ENCODE measurements at regions not wholly inside any gene's neighbourhood (a gene's known extent, or its start where the extent isn't known, plus 50 kb on each side); places are given as distances from the start of the nearest gene placed in this dataset.
"Not testable (repeated sequence)": the region's sequence is repeated elsewhere in the genome, so short reads cannot be mapped to it uniquely, and the experiment has no call there.

DNA sequence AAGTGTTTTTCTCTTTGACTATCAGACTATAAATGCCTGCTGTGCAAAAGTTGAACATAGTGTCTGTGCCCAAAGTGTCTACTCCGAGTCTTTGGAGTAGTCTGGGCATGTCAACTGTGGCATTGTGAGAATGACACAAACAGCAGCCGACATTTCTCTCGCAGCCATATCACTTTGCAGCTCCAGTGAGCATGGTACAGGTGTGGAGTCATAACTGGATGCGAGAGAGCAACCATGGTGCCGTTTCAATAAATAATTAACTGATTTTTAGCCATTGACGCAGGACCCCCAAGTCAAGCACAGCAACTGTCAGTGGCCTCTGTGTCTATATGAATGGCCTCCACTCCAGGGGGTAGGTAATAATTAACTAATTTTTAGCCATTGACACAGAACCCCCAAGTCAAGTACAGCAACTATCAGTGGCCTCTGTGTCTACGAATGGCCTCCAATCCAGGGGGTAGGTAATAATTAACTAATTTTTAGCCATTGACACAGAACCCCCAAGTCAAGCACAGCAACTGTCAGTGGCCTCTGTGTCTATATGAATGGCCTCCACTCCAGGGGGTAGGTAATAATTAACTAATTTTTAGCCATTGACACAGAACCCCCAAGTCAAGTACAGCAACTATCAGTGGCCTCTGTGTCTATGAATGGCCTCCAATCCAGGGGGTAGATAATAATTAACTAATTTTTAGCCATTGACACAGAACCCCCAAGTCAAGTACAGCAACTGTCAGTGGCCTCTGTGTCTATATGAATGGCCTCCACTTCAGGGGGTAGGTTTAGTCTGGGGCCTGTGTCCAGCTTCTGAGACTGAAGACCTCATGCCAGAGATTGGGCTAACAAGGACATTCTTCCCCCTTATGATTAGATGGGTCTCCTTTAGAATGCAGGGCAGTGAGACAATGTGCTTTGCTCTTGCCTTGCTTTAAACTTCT, 409.0 kb downstream of the TNS3 start:
- not testable (repeated sequence) for H3K4me3 ChIP-seq (ENCODE audit: low read length); H3K36me3 ChIP-seq (ENCODE audit: control insufficient read depth, insufficient read depth, low read length, severe bottlenecking); H3K4me1 ChIP-seq (ENCODE audit: control insufficient read depth, insufficient read depth, low read length); H3K27me3 ChIP-seq (replicated peaks; ENCODE audit: control insufficient read depth, insufficient read depth, low read length); H3K9me3 ChIP-seq (ENCODE audit: control insufficient read depth, low read length); DNase-seq (ENCODE audit: low read depth); H3K9ac ChIP-seq (ENCODE audit: low read length)

DNA sequence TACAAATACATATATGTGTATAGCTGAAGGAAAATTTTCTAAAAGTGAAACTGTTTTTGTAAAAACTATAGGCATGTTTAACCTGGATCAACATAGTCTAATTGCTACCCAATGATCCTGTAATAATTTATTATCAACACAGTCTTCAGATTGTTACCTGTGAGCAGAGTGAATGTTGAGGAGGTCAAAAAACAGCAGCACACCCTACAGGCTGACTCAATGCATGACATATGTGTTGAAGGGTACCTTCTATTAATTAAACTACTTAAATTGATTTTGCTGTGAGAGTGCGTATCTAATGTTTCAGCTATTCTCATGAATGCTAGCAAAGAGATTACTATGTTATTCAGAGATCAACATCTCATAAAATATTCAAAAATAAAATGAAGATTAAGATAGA, 411.4 kb downstream of the TNS3 start:
- DNase-seq (ENCODE audit: low read depth): peak; percentile 27
- no peaks in the 10 kb centered on the region for H3K4me1 ChIP-seq (ENCODE audit: control insufficient read depth, insufficient read depth, low read length)
- H3K36me3 ChIP-seq (ENCODE audit: control insufficient read depth, insufficient read depth, low read length, severe bottlenecking): no peaks in the 10 kb centered on the region
- H3K27me3 ChIP-seq (replicated peaks; ENCODE audit: control insufficient read depth, insufficient read depth, low read length): no peaks in the 10 kb centered on the region
- H3K9ac ChIP-seq (ENCODE audit: low read length): no peak overlapping the region
- H3K4me3 ChIP-seq (ENCODE audit: low read length): no peak overlapping the region
- H3K9me3 ChIP-seq (ENCODE audit: control insufficient read depth, low read length): no peaks in the 10 kb centered on the region

DNA sequence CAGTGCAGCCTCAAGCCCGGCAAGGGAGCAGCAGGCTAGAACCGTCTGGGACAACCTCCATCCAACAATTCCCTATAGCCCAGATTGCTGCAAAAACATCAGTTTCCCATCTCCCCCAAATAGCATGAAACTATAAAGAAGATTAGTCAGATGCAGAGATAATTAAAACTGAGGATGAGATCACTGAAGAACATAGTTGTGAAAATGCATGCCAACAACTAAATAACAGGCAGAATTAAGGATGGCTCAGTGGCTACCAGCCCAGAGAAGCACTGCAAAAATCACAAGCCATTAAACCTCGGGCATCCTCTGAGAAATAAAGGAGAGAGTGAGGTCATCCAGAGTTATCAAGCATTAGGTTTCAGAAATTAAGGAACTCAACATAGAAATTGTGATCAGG, 427.1 kb downstream of the TNS3 start:
- Histone ChIP-seq H3K4me3 (ENCODE audit: low read length) (no peak overlapping the region), H3K4me1 (ENCODE audit: control insufficient read depth, insufficient read depth, low read length) (peaks cover 24% of the 10 kb centered on the region), H3K9me3 (ENCODE audit: control insufficient read depth, low read length) (no peaks in the 10 kb centered on the region), H3K27me3 (replicated peaks; ENCODE audit: control insufficient read depth, insufficient read depth, low read length) (no peaks in the 10 kb centered on the region), H3K36me3 (ENCODE audit: control insufficient read depth, insufficient read depth, low read length, severe bottlenecking) (no peaks in the 10 kb centered on the region), H3K9ac (ENCODE audit: low read length) (no peak overlapping the region)
- no peak for DNase-seq (ENCODE audit: low read depth)

DNA sequence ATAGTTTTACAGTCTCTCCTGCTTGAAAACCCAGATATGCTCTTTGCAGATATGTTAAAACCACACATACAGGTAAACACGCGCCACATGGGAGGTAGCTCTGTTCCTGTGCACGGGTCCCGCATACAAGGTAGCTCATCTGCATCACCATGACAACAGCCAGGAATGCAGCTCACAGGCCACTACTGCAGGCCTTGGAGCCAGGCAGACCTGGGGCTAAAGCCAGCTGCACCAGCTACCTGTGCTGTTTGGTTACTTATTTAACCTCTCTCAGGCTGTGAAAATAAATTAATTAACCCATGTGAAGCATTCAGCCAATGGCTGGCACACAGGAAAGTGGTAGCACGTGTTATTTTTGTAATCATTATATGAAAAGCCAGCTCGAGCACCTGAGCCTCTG, 428.3 kb downstream of the TNS3 start:
- no peaks in the 10 kb centered on the region for H3K27me3 ChIP-seq (replicated peaks; ENCODE audit: control insufficient read depth, insufficient read depth, low read length)
- DNase-seq (ENCODE audit: low read depth): no peak
- no peak overlapping the region for H3K4me3 ChIP-seq (ENCODE audit: low read length)
- no peaks in the 10 kb centered on the region for H3K9me3 ChIP-seq (ENCODE audit: control insufficient read depth, low read length)
- H3K9ac ChIP-seq (ENCODE audit: low read length): no peak overlapping the region
- H3K4me1 ChIP-seq (ENCODE audit: control insufficient read depth, insufficient read depth, low read length): peaks cover 32% of the 10 kb centered on the region
- H3K36me3 ChIP-seq (ENCODE audit: control insufficient read depth, insufficient read depth, low read length, severe bottlenecking): no peaks in the 10 kb centered on the region

DNA sequence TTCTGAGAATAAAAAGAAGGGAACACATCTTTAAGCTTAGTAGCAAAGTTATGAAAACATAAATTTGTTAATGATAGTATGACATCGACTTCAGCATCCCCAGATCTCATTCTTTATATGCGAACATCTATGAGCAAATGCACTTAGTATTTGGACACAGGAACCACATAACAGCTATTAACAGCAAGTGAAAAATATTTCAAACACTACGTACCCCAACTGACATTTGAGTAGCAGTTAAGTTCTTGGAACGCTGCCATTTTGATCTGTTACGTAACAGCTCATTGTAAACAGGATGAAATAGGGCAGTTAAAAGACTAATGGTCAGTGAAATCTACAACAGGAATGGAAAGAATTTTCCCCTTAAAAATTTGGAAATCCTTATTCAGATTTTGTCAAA, 428.9 kb downstream of the TNS3 start:
- peak; percentile 73 for DNase-seq (ENCODE audit: low read depth)
- H3K27me3 ChIP-seq (replicated peaks; ENCODE audit: control insufficient read depth, insufficient read depth, low read length): no peaks in the 10 kb centered on the region
- H3K4me3 ChIP-seq (ENCODE audit: low read length): no peak overlapping the region
- no peaks in the 10 kb centered on the region for H3K9me3 ChIP-seq (ENCODE audit: control insufficient read depth, low read length)
- H3K9ac ChIP-seq (ENCODE audit: low read length): no peak overlapping the region
- H3K4me1 ChIP-seq (ENCODE audit: control insufficient read depth, insufficient read depth, low read length): peaks cover 38% of the 10 kb centered on the region
- H3K36me3 ChIP-seq (ENCODE audit: control insufficient read depth, insufficient read depth, low read length, severe bottlenecking): no peaks in the 10 kb centered on the region

DNA sequence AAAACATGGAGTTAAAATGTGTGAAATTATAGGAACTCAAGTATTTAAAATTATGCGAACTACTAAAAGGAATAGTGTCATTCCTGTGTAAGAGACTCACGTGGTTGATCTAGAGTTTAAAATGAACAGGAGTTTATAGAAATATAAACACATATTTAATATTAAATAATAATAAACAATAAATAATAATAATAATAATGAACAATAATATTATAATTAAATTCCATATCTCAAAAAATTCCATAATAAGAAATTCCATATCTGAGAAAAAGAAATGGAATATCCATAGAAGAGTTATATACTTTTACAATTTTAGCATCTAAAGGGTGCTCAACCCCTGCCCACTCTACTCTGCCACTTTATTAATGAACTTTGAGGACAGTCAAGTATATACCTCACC, 429.6 kb downstream of the TNS3 start:
- H3K4me3 ChIP-seq (ENCODE audit: low read length): no peak overlapping the region
- H3K36me3 ChIP-seq (ENCODE audit: control insufficient read depth, insufficient read depth, low read length, severe bottlenecking): no peaks in the 10 kb centered on the region
- DNase-seq (ENCODE audit: low read depth): no peak
- no peaks in the 10 kb centered on the region for H3K27me3 ChIP-seq (replicated peaks; ENCODE audit: control insufficient read depth, insufficient read depth, low read length)
- H3K9ac ChIP-seq (ENCODE audit: low read length): no peak overlapping the region
- H3K4me1 ChIP-seq (ENCODE audit: control insufficient read depth, insufficient read depth, low read length): peaks cover 45% of the 10 kb centered on the region
- H3K9me3 ChIP-seq (ENCODE audit: control insufficient read depth, low read length): no peaks in the 10 kb centered on the region

DNA sequence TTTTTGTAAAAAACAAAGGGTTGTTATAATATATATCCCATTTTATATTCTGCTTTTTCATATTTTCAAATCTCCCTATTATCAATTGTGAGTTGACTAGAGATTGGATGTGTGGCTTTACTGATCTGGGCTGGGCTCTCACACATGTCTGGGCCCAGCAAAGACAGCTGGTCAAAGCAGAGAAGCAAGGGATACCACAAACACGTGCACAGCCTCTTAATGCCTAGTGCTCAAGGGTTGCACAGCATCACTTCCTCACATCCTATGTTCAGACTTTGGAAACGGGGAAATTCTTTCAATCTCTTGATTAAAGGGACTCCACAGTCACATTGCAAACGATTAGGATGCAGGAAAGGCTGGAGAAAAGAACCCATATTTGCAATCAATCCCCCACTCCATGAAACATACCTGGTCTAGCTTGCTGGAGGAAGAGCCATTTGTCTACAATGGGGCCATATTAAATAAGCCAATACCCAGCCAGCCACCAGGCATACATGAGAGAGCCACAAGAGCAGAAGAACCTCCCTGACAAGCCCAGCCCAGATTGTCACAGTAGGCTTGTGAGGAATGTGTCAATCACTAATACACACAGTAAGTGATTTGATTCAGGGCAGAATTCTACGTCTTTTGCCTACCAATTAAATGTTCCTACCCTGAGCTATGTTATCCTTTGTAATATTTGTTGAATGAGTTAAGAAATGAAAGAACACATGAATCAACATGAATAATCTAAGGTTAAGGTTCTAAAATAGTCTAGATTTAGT, 431.2 kb downstream of the TNS3 start:
- no peaks in the 10 kb centered on the region for H3K9me3 ChIP-seq (ENCODE audit: control insufficient read depth, low read length)
- H3K4me3 ChIP-seq (ENCODE audit: low read length): no peak overlapping the region
- no peak overlapping the region for H3K9ac ChIP-seq (ENCODE audit: low read length)
- H3K36me3 ChIP-seq (ENCODE audit: control insufficient read depth, insufficient read depth, low read length, severe bottlenecking): no peaks in the 10 kb centered on the region
- H3K27me3 ChIP-seq (replicated peaks; ENCODE audit: control insufficient read depth, insufficient read depth, low read length): no peaks in the 10 kb centered on the region
- peaks cover 58% of the 10 kb centered on the region for H3K4me1 ChIP-seq (ENCODE audit: control insufficient read depth, insufficient read depth, low read length)
- DNase-seq (ENCODE audit: low read depth): no peak

DNA sequence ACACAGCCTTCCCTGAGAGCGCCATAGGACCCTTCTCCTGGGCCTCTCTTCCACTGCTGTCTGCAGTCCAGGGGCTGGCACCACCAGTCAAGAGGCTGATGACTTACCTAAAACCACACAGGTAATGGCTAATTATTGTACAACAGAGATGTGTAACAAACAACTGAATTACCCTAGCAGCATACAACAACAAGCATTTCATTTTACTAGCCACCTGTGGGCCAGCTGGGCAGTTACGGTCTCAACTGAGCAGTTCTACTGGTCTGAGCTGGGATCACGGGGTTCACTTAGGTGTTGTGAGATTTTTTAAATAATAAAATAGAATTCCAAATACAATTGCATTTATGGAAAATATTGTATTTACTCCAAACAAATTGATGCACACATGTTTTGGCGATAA, 431.9 kb downstream of the TNS3 start:
- no peaks in the 10 kb centered on the region for H3K9me3 ChIP-seq (ENCODE audit: control insufficient read depth, low read length)
- H3K4me3 ChIP-seq (ENCODE audit: low read length): no peak overlapping the region
- no peak overlapping the region for H3K9ac ChIP-seq (ENCODE audit: low read length)
- peaks cover 65% of the 10 kb centered on the region for H3K4me1 ChIP-seq (ENCODE audit: control insufficient read depth, insufficient read depth, low read length)
- H3K36me3 ChIP-seq (ENCODE audit: control insufficient read depth, insufficient read depth, low read length, severe bottlenecking): no peaks in the 10 kb centered on the region
- H3K27me3 ChIP-seq (replicated peaks; ENCODE audit: control insufficient read depth, insufficient read depth, low read length): no peaks in the 10 kb centered on the region
- DNase-seq (ENCODE audit: low read depth): no peak

DNA sequence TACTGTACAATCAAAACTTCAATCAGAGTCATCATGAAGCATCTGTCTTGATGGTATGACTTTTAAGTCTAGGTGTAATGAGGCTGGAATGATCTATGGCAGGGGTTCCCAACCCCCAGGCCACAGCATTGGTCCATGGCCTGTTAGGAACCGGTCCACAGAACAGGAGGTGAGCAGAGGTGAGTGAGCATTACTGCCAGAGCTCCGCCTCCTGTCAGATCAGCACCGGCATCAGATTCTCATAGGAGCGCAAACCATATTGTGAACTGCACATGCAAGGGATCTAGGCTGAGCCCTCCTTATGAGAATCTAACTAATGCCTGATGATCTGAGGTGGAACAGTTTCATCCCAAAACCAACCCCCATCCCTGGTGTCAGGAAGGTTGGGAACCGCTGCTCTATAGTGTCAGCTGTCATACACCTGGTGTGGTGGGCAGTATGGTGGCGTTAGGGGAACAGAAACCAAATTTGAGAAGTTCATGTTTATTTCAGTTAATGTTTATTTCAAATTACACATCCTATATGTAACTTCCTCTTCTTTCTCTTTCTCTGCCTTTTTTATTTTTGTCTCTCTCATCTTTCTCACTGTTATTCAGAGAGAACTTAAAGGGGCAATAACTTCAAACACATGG, 432.6 kb downstream of the TNS3 start:
- no peak for DNase-seq (ENCODE audit: low read depth)
- Histone ChIP-seq H3K9ac (ENCODE audit: low read length) (no peak overlapping the region), H3K9me3 (ENCODE audit: control insufficient read depth, low read length) (no peaks in the 10 kb centered on the region), H3K27me3 (replicated peaks; ENCODE audit: control insufficient read depth, insufficient read depth, low read length) (no peaks in the 10 kb centered on the region), H3K36me3 (ENCODE audit: control insufficient read depth, insufficient read depth, low read length, severe bottlenecking) (no peaks in the 10 kb centered on the region), H3K4me1 (ENCODE audit: control insufficient read depth, insufficient read depth, low read length) (peaks cover 66% of the 10 kb centered on the region), H3K4me3 (ENCODE audit: low read length) (no peak overlapping the region)

DNA sequence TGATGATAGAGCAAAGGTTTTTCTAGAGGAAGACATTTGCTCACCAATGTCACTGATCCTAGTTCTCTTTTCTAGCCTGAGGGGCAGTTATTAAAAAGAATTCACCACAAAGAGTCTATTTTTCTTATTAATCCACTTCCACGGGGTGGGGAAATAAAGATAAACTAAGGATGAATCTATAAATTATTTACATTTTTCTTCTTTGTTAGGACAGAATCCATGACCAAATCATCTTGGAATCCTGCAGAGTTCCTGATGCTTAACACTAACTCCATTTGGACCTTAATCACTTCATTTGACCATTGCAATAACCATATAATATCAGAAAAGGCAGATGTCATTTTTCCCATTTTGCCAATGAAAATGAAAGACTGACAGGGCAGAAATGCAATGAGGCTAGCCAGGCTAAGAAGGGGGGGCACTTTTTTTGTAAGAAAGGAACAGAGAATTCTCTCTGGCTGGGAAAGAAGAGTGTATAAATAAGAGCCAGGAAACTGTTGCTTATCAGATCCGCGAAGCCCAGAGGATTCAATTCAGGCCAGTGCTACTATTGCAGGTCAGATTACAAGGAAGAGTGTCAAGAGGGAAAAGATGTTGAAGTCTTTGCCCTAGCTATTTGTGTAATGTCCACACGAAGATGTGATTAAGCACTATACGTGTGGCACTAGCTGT, 433.2 kb downstream of the TNS3 start:
- Histone ChIP-seq H3K27me3 (replicated peaks; ENCODE audit: control insufficient read depth, insufficient read depth, low read length) (no peaks in the 10 kb centered on the region), H3K9me3 (ENCODE audit: control insufficient read depth, low read length) (no peaks in the 10 kb centered on the region), H3K36me3 (ENCODE audit: control insufficient read depth, insufficient read depth, low read length, severe bottlenecking) (no peaks in the 10 kb centered on the region), H3K4me1 (ENCODE audit: control insufficient read depth, insufficient read depth, low read length) (peaks cover 66% of the 10 kb centered on the region), H3K4me3 (ENCODE audit: low read length) (no peak overlapping the region), H3K9ac (ENCODE audit: low read length) (peak overlapping the region; percentile 5)
- DNase-seq (ENCODE audit: low read depth): no peak

DNA sequence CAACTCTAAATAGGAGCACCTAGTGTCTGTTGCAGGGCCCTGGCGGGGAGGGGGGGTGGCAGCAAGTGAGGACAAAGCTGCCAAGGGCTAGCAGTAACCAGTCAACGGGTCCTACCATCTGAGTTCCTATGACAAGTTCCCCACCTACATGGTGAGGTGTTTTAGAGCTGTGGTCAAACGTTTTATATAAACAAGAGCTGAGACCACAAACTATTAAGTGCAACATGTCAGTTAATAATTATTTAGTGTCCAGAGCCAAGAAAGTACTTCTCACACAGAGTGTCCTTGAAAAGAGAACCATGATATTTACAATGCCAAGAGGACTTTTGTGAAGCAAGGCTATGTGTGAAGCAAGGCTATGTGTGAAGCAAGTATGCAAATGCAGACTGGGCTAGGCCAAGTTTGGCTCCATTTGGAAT, 434.7 kb downstream of the TNS3 start:
- peaks cover 67% of the 10 kb centered on the region for H3K4me1 ChIP-seq (ENCODE audit: control insufficient read depth, insufficient read depth, low read length)
- H3K4me3 ChIP-seq (ENCODE audit: low read length): no peak overlapping the region
- H3K9me3 ChIP-seq (ENCODE audit: control insufficient read depth, low read length): no peaks in the 10 kb centered on the region
- H3K36me3 ChIP-seq (ENCODE audit: control insufficient read depth, insufficient read depth, low read length, severe bottlenecking): no peaks in the 10 kb centered on the region
- no peak overlapping the region for H3K9ac ChIP-seq (ENCODE audit: low read length)
- DNase-seq (ENCODE audit: low read depth): no peak
- H3K27me3 ChIP-seq (replicated peaks; ENCODE audit: control insufficient read depth, insufficient read depth, low read length): no peaks in the 10 kb centered on the region
